ENCODE measurements at regions not wholly inside any gene's neighbourhood (a gene's known extent, or its start where the extent isn't known, plus 50 kb on each side); places are given as distances from the start of the nearest gene placed in this dataset.

GRCh38 chr14:49483268-49483667 lies 102.9 kb downstream of the RPS29 start:
- Histone ChIP-seq H3K9ac (ENCODE audit: low read length) (no peak overlapping the region), H2AFZ (ENCODE audit: low read length) (no peak overlapping the region), H3K4me3 (ENCODE audit: low read length) (no peak overlapping the region), H3K79me2 (ENCODE audit: low read length) (no peaks in the 10 kb centered on the region), H3K4me1 (ENCODE audit: insufficient read depth, low read length) (0 out of 2 replicates have a peak, but pooled peaks cover 6% of the 10 kb centered on the region), H3K36me3 (ENCODE audit: low read depth, low read length) (no peaks in the 10 kb centered on the region), H3K9me2 (replicated peaks; ENCODE audit: low read length) (no peaks in the 10 kb centered on the region), H3K27ac (ENCODE audit: low read length) (no peak overlapping the region), H3K9me3 (ENCODE audit: low read length) (no peaks in the 10 kb centered on the region), H4K20me1 (ENCODE audit: low read length) (no peaks in the 10 kb centered on the region), H3K27me3 (ENCODE audit: low read length) (peaks cover 9% of the 10 kb centered on the region; the same call in 1 of the 2 replicates), H3K4me2 (ENCODE audit: low read length) (no peak overlapping the region), H3F3A (ENCODE audit: low read length, unreplicated experiment) (no peaks in the 10 kb centered on the region)
- intact Hi-C loops (cut with micrococcal nuclease): no loop called here
- ChIA-PET CTCF (no interaction called here), POLR2A (ENCODE audit: unreplicated experiment) (no interaction called here)
- DNase-seq (no peak), ATAC-seq (no peak)
- BruUV-seq (replicated peaks): no TSS peak
- TF ChIP-seq EZH2phosphoT487 (IDR thresholded peaks at IDR 0.05; ENCODE audit: borderline replicate concordance, low read length): no peak
- TF ChIP-seq, protein P1, sequence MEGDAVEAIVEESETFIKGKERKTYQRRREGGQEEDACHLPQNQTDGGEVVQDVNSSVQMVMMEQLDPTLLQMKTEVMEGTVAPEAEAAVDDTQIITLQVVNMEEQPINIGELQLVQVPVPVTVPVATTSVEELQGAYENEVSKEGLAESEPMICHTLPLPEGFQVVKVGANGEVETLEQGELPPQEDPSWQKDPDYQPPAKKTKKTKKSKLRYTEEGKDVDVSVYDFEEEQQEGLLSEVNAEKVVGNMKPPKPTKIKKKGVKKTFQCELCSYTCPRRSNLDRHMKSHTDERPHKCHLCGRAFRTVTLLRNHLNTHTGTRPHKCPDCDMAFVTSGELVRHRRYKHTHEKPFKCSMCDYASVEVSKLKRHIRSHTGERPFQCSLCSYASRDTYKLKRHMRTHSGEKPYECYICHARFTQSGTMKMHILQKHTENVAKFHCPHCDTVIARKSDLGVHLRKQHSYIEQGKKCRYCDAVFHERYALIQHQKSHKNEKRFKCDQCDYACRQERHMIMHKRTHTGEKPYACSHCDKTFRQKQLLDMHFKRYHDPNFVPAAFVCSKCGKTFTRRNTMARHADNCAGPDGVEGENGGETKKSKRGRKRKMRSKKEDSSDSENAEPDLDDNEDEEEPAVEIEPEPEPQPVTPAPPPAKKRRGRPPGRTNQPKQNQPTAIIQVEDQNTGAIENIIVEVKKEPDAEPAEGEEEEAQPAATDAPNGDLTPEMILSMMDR (conservative IDR thresholded peaks at IDR 0.05; ENCODE audit: low read depth, low read length): no peak
- TF ChIP-seq EZH2 (IDR thresholded peaks at IDR 0.05; ENCODE audit: low read length, unreplicated experiment): no peak

DNA sequence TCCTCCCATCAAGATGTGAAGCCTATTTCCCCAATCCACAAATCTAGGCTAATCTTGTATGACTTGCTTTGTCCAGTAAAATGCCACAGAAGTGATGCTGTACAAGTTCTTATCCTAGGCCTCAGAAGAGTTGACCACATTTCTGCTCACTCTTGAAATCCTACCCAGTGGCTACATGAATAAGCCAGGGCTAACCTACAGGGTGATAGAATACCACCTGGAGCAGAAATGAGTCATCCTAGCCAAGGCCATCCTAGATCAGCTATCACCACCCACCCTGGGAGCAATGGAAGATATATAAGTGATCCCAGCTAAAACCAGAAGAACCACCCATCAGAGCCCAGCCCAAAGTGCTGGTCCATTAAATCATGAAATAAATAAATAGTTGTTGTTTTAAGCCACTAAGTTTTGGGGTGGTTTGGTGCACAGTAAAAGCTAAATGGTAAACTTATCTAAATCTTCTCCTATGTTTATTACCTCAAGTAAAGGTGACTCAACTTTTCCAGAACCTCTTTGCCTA lies 105.1 kb downstream of the RPS29 start:
- Histone ChIP-seq H3K27ac (ENCODE audit: low read length) (no peak overlapping the region), H3K4me1 (ENCODE audit: insufficient read depth, low read length) (0 out of 2 replicates have a peak, but pooled peaks cover 6% of the 10 kb centered on the region), H3F3A (ENCODE audit: low read length, unreplicated experiment) (no peaks in the 10 kb centered on the region), H3K4me2 (ENCODE audit: low read length) (no peak overlapping the region), H3K4me3 (ENCODE audit: low read length) (no peak overlapping the region), H3K9me3 (ENCODE audit: low read length) (no peaks in the 10 kb centered on the region), H2AFZ (ENCODE audit: low read length) (no peak overlapping the region), H4K20me1 (ENCODE audit: low read length) (no peaks in the 10 kb centered on the region), H3K9me2 (replicated peaks; ENCODE audit: low read length) (no peaks in the 10 kb centered on the region), H3K36me3 (ENCODE audit: low read depth, low read length) (no peaks in the 10 kb centered on the region), H3K27me3 (ENCODE audit: low read length) (peaks cover 6% of the 10 kb centered on the region; the same call in 1 of the 2 replicates), H3K9ac (ENCODE audit: low read length) (no peak overlapping the region), H3K79me2 (ENCODE audit: low read length) (no peaks in the 10 kb centered on the region)
- intact Hi-C loops (cut with micrococcal nuclease): no loop called here
- CTCF ChIA-PET: interaction anchor here (0.7 kb wide), 1 partner anchor 19 kb away, joined by 3 read pairs; no protein-coding TSS in a partner anchor
- POLR2A ChIA-PET (ENCODE audit: unreplicated experiment): no interaction called here
- ATAC-seq (no peak), DNase-seq (no peak)
- TF ChIP-seq EZH2phosphoT487 (IDR thresholded peaks at IDR 0.05; ENCODE audit: borderline replicate concordance, low read length) (no peak), EZH2 (IDR thresholded peaks at IDR 0.05; ENCODE audit: low read length, unreplicated experiment) (no peak)
- TF ChIP-seq, protein P1 (conservative IDR thresholded peaks at IDR 0.05; ENCODE audit: low read depth, low read length): no peak
- BruUV-seq (replicated peaks): no TSS peak

- 0 out of 2 replicates have a peak, but pooled peaks cover 6% of the 10 kb centered on the region for H3K4me1 ChIP-seq (ENCODE audit: insufficient read depth, low read length)
- no peaks in the 10 kb centered on the region for H3K36me3 ChIP-seq (ENCODE audit: low read depth, low read length)
- H4K20me1 ChIP-seq (ENCODE audit: low read length): no peaks in the 10 kb centered on the region
- H2AFZ ChIP-seq (ENCODE audit: low read length): no peak overlapping the region
- H3K9me3 ChIP-seq (ENCODE audit: low read length): no peaks in the 10 kb centered on the region
- no peaks in the 10 kb centered on the region for H3F3A ChIP-seq (ENCODE audit: low read length, unreplicated experiment)
- H3K27ac ChIP-seq (ENCODE audit: low read length): peak overlapping the region; percentile 19
- POLR2A ChIA-PET (ENCODE audit: unreplicated experiment): no interaction called here
- no peaks in the 10 kb centered on the region for H3K79me2 ChIP-seq (ENCODE audit: low read length)
- CTCF ChIA-PET: interaction anchor here (0.6 to 0.7 kb wide), 2 partner anchors 18 to 19 kb away, joined by 3 read pairs; no protein-coding TSS in a partner anchor
- H3K4me2 ChIP-seq (ENCODE audit: low read length): peak overlapping the region; percentile 24
- intact Hi-C loops (cut with micrococcal nuclease): no loop called here
- no peak for ATAC-seq
- H3K9ac ChIP-seq (ENCODE audit: low read length): no peak overlapping the region
- no peaks in the 10 kb centered on the region for H3K9me2 ChIP-seq (replicated peaks; ENCODE audit: low read length)
- H3K27me3 ChIP-seq (ENCODE audit: low read length): no peaks in the 10 kb centered on the region; the same call in 1 of the 2 replicates
- DNase-seq: no peak
- no TSS peak for BruUV-seq (replicated peaks)
- TF ChIP-seq EZH2 (IDR thresholded peaks at IDR 0.05; ENCODE audit: low read length, unreplicated experiment) (no peak), EZH2phosphoT487 (IDR thresholded peaks at IDR 0.05; ENCODE audit: borderline replicate concordance, low read length) (no peak)
- TF ChIP-seq, protein P1 (conservative IDR thresholded peaks at IDR 0.05; ENCODE audit: low read depth, low read length): no peak
- H3K4me3 ChIP-seq (ENCODE audit: low read length): no peak overlapping the region
Observed at GRCh38 chr14:49480053-49480760, 106.0 kb downstream of the RPS29 start.
